IMR-90 (cell line): ENCODE measurements at regions not wholly inside any gene's neighbourhood (a gene's known extent, or its start where the extent isn't known, plus 50 kb on each side); places are given as distances from the start of the nearest gene placed in this dataset.

Experiments used
- ATAC-seq: fragments of 200-7000 bp; cut with Tn5 transposase; 2 replicates; pipeline ENCODE4 v1.9.1; 2020; ENCODE audit warnings: low read depth, mild to moderate bottlenecking, moderate library complexity
- BruUV-seq: library from RNA; stranded (reverse); fragments of 400-500 nt; replicated peaks from 2 replicates; lab custom pipeline; 2021; lab: Mats Ljungman, UMichigan
- CTCF ChIA-PET: fragments of 300-600 bp; formaldehyde crosslinking; extraction: SDS; loops from one replicate; lab custom pipeline; 2021; ENCODE audit warnings: antibody characterized with exemption; lab: Yijun Ruan, JAX
- POLR2A ChIA-PET: fragments of 300-600 bp; sonication (Branson Sonifier 250); formaldehyde crosslinking; loops from one replicate; lab custom pipeline; 2022; ENCODE audit warnings: antibody characterized with exemption; ENCODE audit not compliant: unreplicated experiment; lab: Charles Lee
- DNase-seq: peaks from one replicate; pipeline ENCODE4 v3.0.0; 2013
- H2AFZ ChIP-seq: replicated peaks from 2 replicates; pipeline ENCODE3; 2013; ENCODE audit warnings: low read length, mild to moderate bottlenecking; ENCODE audit not compliant: poor library complexity
- H2AK5ac ChIP-seq: 2 replicates; pipeline ENCODE4 v1.6.1; 2013; ENCODE audit warnings: low read depth, low read length, inconsistent platforms
- H2AK9ac ChIP-seq: replicated peaks from 2 replicates; pipeline ENCODE3; 2013; ENCODE audit warnings: mild to moderate bottlenecking, low read depth, low read length, moderate library complexity; ENCODE audit not compliant: poor library complexity
- H2BK120ac ChIP-seq: 2 replicates; pipeline ENCODE4 v1.6.1; 2013; ENCODE audit warnings: low read depth, low read length, inconsistent platforms
- H2BK15ac ChIP-seq: 3 replicates; pipeline ENCODE4 v1.6.1; 2013; ENCODE audit warnings: low read depth, low read length, inconsistent platforms
- H2BK20ac ChIP-seq: 2 replicates; pipeline ENCODE4 v1.6.1; 2013; ENCODE audit warnings: low read depth, mild to moderate bottlenecking, inconsistent platforms, low read length, moderate library complexity
- H2BK5ac ChIP-seq: 2 replicates; pipeline ENCODE4 v1.6.1; 2013; ENCODE audit warnings: mild to moderate bottlenecking, low read depth, low read length, inconsistent platforms; ENCODE audit not compliant: poor library complexity, severe bottlenecking
- H3K14ac ChIP-seq: replicated peaks from 2 replicates; pipeline ENCODE4 v1.6.1; 2013; ENCODE audit warnings: low read depth, low read length, inconsistent platforms
- H3K18ac ChIP-seq: 2 replicates; pipeline ENCODE4 v1.6.1; 2013; ENCODE audit warnings: low read depth, low read length, control low read depth
- H3K23ac ChIP-seq: 2 replicates; pipeline ENCODE4 v1.6.1; 2013; ENCODE audit warnings: low read depth, low read length, inconsistent platforms
- H3K27ac ChIP-seq: 2 replicates; pipeline ENCODE4 v1.5.1; 2013; ENCODE audit warnings: mild to moderate bottlenecking, control low read depth, low read length; ENCODE audit not compliant: insufficient read depth
- H3K27me3 ChIP-seq: 2 replicates; pipeline ENCODE4 v1.6.1; 2013; ENCODE audit warnings: low read length; ENCODE audit not compliant: control insufficient read depth, insufficient read depth
- H3K36me3 ChIP-seq: 2 replicates; pipeline ENCODE4 v1.6.1; 2013; ENCODE audit warnings: low read length, mixed read lengths; ENCODE audit not compliant: control insufficient read depth, insufficient read depth
- H3K4ac ChIP-seq: 2 replicates; pipeline ENCODE4 v1.6.1; 2013; ENCODE audit warnings: low read depth, low read length, inconsistent platforms
- H3K4me1 ChIP-seq: 2 replicates; pipeline ENCODE4 v1.6.1; 2013; ENCODE audit warnings: low read length, mixed read lengths; ENCODE audit not compliant: control insufficient read depth, insufficient read depth
- H3K4me2 ChIP-seq: 2 replicates; pipeline ENCODE4 v1.6.1; 2013; ENCODE audit warnings: low read depth, mild to moderate bottlenecking, control low read depth, low read length, moderate library complexity
- H3K4me3 ChIP-seq: 2 replicates; pipeline ENCODE4 v1.5.1; 2013; ENCODE audit warnings: low read depth, mild to moderate bottlenecking, control low read depth, low read length, moderate library complexity; ENCODE audit not compliant: insufficient read depth
- H3K56ac ChIP-seq: 2 replicates; pipeline ENCODE4 v1.6.1; 2013; ENCODE audit warnings: low read length, inconsistent platforms; ENCODE audit not compliant: insufficient read depth; ENCODE audit errors: extremely low read depth
- H3K79me1 ChIP-seq, 2 experiments: 2 replicates each; pipeline ENCODE4 v1.6.1; 2013; ENCODE audit warnings: low read length in 2 of 2, inconsistent platforms in 1 of 2, low read depth in 1 of 2
- H3K9ac ChIP-seq: 2 replicates; pipeline ENCODE4 v1.6.1; 2013; ENCODE audit warnings: low read depth, low read length, control low read depth
- H3K9me1 ChIP-seq: 2 replicates; pipeline ENCODE4 v1.6.1; 2013; ENCODE audit warnings: low read length, inconsistent platforms; ENCODE audit not compliant: insufficient read depth
- H3K9me3 ChIP-seq: 2 replicates; pipeline ENCODE4 v1.6.1; 2013; ENCODE audit warnings: low read length; ENCODE audit not compliant: control insufficient read depth, insufficient read depth
- H4K20me1 ChIP-seq: 2 replicates; pipeline ENCODE4 v1.6.1; 2013; ENCODE audit warnings: low read length, inconsistent platforms; ENCODE audit not compliant: insufficient read depth
- H4K5ac ChIP-seq: 2 replicates; pipeline ENCODE4 v1.6.1; 2013; ENCODE audit warnings: mild to moderate bottlenecking, low read depth, low read length, control low read depth
- H4K8ac ChIP-seq, 2 experiments: 2 replicates each; pipeline ENCODE4 v1.6.1; 2013; ENCODE audit warnings: low read depth in 2 of 2, low read length in 2 of 2, control low read depth in 1 of 2, inconsistent platforms in 1 of 2
- H4K91ac ChIP-seq: 2 replicates; pipeline ENCODE4 v1.6.1; 2013; ENCODE audit warnings: low read depth, low read length, inconsistent platforms; ENCODE audit not compliant: insufficient read depth
- BHLHE40 ChIP-seq: fragments of 150-350 bp; IDR thresholded peaks from 2 replicates; pipeline ENCODE4 v1.6.1; 2016; ENCODE audit warnings: mild to moderate bottlenecking, low read depth, low read length
- CEBPB ChIP-seq: IDR thresholded peaks from 2 replicates; pipeline ENCODE4 v1.6.1; 2012; ENCODE audit warnings: low read depth, low read length, improper control_type of control experiment
- CHD1 ChIP-seq: IDR thresholded peaks from 2 replicates; pipeline ENCODE4 v1.6.1; 2012; ENCODE audit warnings: low read depth, low read length, improper control_type of control experiment
- CTCF ChIP-seq: conservative IDR thresholded peaks from 2 replicates; pipeline ENCODE4 v1.5.1; 2012; ENCODE audit warnings: mild to moderate bottlenecking, low read depth, low read length, improper control_type of control experiment
- ELK1 ChIP-seq: fragments of 150-350 bp; IDR thresholded peaks from 2 replicates; pipeline ENCODE4 v1.6.1; 2016; ENCODE audit warnings: low read depth, mild to moderate bottlenecking, low read length, moderate library complexity, borderline replicate concordance
- FOS ChIP-seq: fragments of 150-350 bp; IDR thresholded peaks from 2 replicates; pipeline ENCODE4 v1.6.1; 2016; ENCODE audit warnings: low read depth, low read length
- MAFK ChIP-seq: IDR thresholded peaks from 2 replicates; pipeline ENCODE4 v1.6.1; 2012; ENCODE audit warnings: low read depth, low read length, improper control_type of control experiment
- MAZ ChIP-seq: IDR thresholded peaks from 2 replicates; pipeline ENCODE4 v1.6.1; 2012; ENCODE audit warnings: low read depth, mild to moderate bottlenecking, low read length, improper control_type of control experiment, moderate library complexity, borderline replicate concordance
- MXI1 ChIP-seq: IDR thresholded peaks from 2 replicates; pipeline ENCODE4 v1.6.1; 2012; ENCODE audit warnings: low read depth, mild to moderate bottlenecking, low read length, moderate library complexity, borderline replicate concordance
- NFE2L2 ChIP-seq: fragments of 150-350 bp; IDR thresholded peaks from 2 replicates; pipeline ENCODE4 v1.6.1; 2016; ENCODE audit warnings: low read depth, mild to moderate bottlenecking, low read length
- POLR2A ChIP-seq: IDR thresholded peaks from 2 replicates; pipeline ENCODE4 v1.6.1; 2012; ENCODE audit warnings: mild to moderate bottlenecking, low read depth, low read length
- RAD21 ChIP-seq: IDR thresholded peaks from 2 replicates; pipeline ENCODE4 v1.6.1; 2012; ENCODE audit warnings: low read length, improper control_type of control experiment
- RCOR1 ChIP-seq: IDR thresholded peaks from 2 replicates; pipeline ENCODE4 v1.6.1; 2012; ENCODE audit warnings: mild to moderate bottlenecking, low read length, improper control_type of control experiment; ENCODE audit not compliant: insufficient replicate concordance
- RFX5 ChIP-seq: IDR thresholded peaks from 2 replicates; pipeline ENCODE4 v1.8.0; 2012; ENCODE audit warnings: low read depth, mild to moderate bottlenecking, low read length, moderate library complexity
- SMC3 ChIP-seq: fragments of 150-350 bp; IDR thresholded peaks from 2 replicates; pipeline ENCODE4 v1.6.1; 2016; ENCODE audit warnings: low read depth, mild to moderate bottlenecking, antibody characterized with exemption, low read length, moderate library complexity
- USF2 ChIP-seq: fragments of 150-350 bp; IDR thresholded peaks from 2 replicates; pipeline ENCODE4 v1.6.1; 2017; ENCODE audit warnings: mild to moderate bottlenecking, antibody characterized with exemption, low read length, low read depth
- WGBS, 2 experiments: methylation state at CpG; one replicate each; pipeline versions ENCODE4 v1.1.5 to v1.1.7; 2013; ENCODE audit warnings: missing lambda C conversion rate in 2 of 2; ENCODE audit not compliant: insufficient read length in 1 of 2; ENCODE audit errors: extremely low coverage in 2 of 2; 5-methylcytosine and 5-hydroxymethylcytosine counted together
- dilution Hi-C: fragments of 300-500 bp; cut with HindIII; formaldehyde crosslinking; loops from one replicate; pipeline ENCODE4 v1.14.3; 2018; ENCODE audit warnings: low sequenced_read_pairs; ENCODE audit not compliant: unreplicated experiment
- in situ Hi-C: fragments of 300-500 bp; cut with MboI; formaldehyde crosslinking; loops from 3 replicates; pipeline ENCODE4 v1.14.3; 2019; ENCODE audit warnings: low sequenced_read_pairs, inconsistent platforms, mixed read lengths
- intact Hi-C: fragments of 100-400 bp; cut with micrococcal nuclease; formaldehyde crosslinking; loops from 2 replicates; pipeline ENCODE4 v1.10.0; 2022

GRCh38 chr4:101669832-101670188 is 120.7 kb upstream of the BANK1 start:
- H2AFZ ChIP-seq = no peak overlapping the region
- no peak overlapping the region for H2BK15ac ChIP-seq
- no peak overlapping the region for H2BK5ac ChIP-seq
- no peak overlapping the region for H2BK120ac ChIP-seq
- no peak overlapping the region for H2AK5ac ChIP-seq
- no peak overlapping the region for H3K56ac ChIP-seq
- ChIA-PET CTCF (no interaction called here), POLR2A (no interaction called here)
- H3K9me3 ChIP-seq = no peaks in the 10 kb centered on the region
- no peak overlapping the region for H3K4me2 ChIP-seq
- no peaks in the 10 kb centered on the region for H3K36me3 ChIP-seq
- no peaks in the 10 kb centered on the region for H3K4me1 ChIP-seq
- no peak for DNase-seq
- H3K9ac ChIP-seq = no peak overlapping the region
- H4K5ac ChIP-seq = no peak overlapping the region
- intact Hi-C loops (no loop called here), dilution Hi-C loops (no loop called here), in situ Hi-C loops (no loop called here)
- no TSS peak for BruUV-seq
- no peak overlapping the region for H3K4me3 ChIP-seq
- H4K91ac ChIP-seq = no peak overlapping the region
- no CpG with 5 or more reads among the region's 1 CpG for WGBS, 2 experiments
- H3K9me1 ChIP-seq = no peaks in the 10 kb centered on the region
- no peak overlapping the region for H3K23ac ChIP-seq
- TF ChIP-seq SMC3 (no peak), CHD1 (no peak), MAFK (no peak), MAZ (no peak), RAD21 (no peak), RCOR1 (no peak), CTCF (no peak), USF2 (no peak), NFE2L2 (no peak), POLR2A (no peak), FOS (no peak), MXI1 (no peak), ELK1 (no peak), BHLHE40 (no peak), CEBPB (no peak), RFX5 (no peak)
- H4K20me1 ChIP-seq = no peaks in the 10 kb centered on the region
- no peaks in the 10 kb centered on the region for H3K79me1 ChIP-seq
- H3K4ac ChIP-seq = no peak overlapping the region
- H3K18ac ChIP-seq = no peak overlapping the region
- no peak overlapping the region for H3K14ac ChIP-seq
- H2BK20ac ChIP-seq = no peak overlapping the region
- no peaks in the 10 kb centered on the region for H3K27me3 ChIP-seq
- no peak overlapping the region for H4K8ac ChIP-seq
- ATAC-seq = no peak
- H2AK9ac ChIP-seq = no peak overlapping the region
- H3K27ac ChIP-seq = no peak overlapping the region
